ENCODE measurements at regions not wholly inside any gene's neighbourhood (a gene's known extent, or its start where the extent isn't known, plus 50 kb on each side); places are given as distances from the start of the nearest gene placed in this dataset.

DNA sequence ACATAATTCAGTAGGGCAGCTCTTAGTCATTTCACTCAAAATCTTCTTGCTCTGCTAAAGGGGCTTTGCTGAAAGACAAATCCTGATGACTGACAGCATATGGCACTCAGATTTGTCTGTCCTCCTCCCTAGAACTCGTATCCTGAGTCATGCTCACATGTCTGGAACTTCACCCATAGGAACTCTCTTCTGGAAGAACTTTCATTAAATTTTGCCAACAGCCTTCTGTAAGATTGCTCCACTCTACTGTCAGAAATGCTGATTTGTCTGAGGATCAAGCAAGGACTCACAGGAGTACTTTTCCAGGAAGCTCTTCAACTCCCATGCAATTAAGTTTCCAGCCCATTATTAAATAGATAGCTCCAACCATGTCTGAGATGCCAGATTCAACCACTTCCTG is 59.8 kb upstream of the SNX2 start:
- H3K36me3 ChIP-seq (ENCODE audit: control insufficient read depth in 2 of 2, extremely low read depth in 1 of 2, insufficient read depth in 1 of 2, low read length in 1 of 2) = no peaks in the 10 kb centered on the region
- 0% methylated on average over 1 of the region's 1 CpG for WGBS (ENCODE audit: insufficient coverage)

DNA sequence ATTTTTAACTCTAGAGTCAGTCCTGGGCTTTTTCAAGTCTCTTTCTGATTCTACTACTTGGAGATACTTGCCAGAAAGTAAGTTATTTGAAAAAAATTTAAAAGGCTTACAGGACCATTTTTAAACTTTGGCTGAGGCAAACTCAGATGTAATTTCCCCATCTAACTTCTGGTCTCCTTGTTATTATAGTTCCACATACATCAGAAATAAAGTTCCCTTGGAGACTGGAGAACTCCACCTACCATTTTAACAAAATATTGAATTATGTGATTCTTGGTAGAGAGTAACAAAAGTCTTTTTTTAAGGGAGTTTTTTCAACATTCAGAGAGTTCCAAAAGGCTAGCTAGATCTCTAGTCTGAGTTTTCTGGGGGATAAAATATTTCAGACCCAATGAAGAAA is 56.3 kb upstream of the SNX2 start:
- ChIA-PET POLR2A (interaction anchor here in 1 of 2 donors (0.7 kb wide), 1 partner anchor 57 kb away, joined by 5 read pairs; no protein-coding TSS in a partner anchor), CTCF (no interaction called here)
- no peak for DNase-seq

More for the DNA sequence above, 59.8 kb upstream of the SNX2 start:
- no peaks in the 10 kb centered on the region for H3K4me1 Mint-ChIP-seq
- ATAC-seq (replicated peaks in 1 of 4) (no peak), DNase-seq (no peak)
- Histone ChIP-seq H3K4me1 (ENCODE audit: control insufficient read depth in 1 of 2, extremely low read depth in 1 of 2, insufficient read depth in 2 of 2, low read length in 2 of 2) (no peaks in the 10 kb centered on the region), H3K9me3 (no peaks in the 10 kb centered on the region), H3K27me3 (replicated peaks in 1 of 2; ENCODE audit: control insufficient read depth in 2 of 2, extremely low read depth in 1 of 2, insufficient read depth in 2 of 2, low read length in 1 of 2) (no peaks in the 10 kb centered on the region), H3K4me3 (ENCODE audit: control insufficient read depth in 1 of 2, extremely low read depth in 1 of 2, low read length in 1 of 2) (no peak overlapping the region), H3K27ac (ENCODE audit: low read length) (no peak overlapping the region)
- peaks cover 12 to 21% of the 10 kb centered on the region in 2 donors for H3K27me3 Mint-ChIP-seq
- no peak overlapping the region for H3K27ac Mint-ChIP-seq
- no peaks in the 10 kb centered on the region for H3K36me3 Mint-ChIP-seq
- no peak overlapping the region for H3K4me3 Mint-ChIP-seq
- H3K9me3 Mint-ChIP-seq = no peaks in the 10 kb centered on the region
- CTCF ChIA-PET = interaction anchor here in 1 of 2 donors (1.3 kb wide), 1 partner anchor 11 kb away, joined by 4 read pairs; no protein-coding TSS in a partner anchor
- POLR2A ChIA-PET = no interaction called here

DNA sequence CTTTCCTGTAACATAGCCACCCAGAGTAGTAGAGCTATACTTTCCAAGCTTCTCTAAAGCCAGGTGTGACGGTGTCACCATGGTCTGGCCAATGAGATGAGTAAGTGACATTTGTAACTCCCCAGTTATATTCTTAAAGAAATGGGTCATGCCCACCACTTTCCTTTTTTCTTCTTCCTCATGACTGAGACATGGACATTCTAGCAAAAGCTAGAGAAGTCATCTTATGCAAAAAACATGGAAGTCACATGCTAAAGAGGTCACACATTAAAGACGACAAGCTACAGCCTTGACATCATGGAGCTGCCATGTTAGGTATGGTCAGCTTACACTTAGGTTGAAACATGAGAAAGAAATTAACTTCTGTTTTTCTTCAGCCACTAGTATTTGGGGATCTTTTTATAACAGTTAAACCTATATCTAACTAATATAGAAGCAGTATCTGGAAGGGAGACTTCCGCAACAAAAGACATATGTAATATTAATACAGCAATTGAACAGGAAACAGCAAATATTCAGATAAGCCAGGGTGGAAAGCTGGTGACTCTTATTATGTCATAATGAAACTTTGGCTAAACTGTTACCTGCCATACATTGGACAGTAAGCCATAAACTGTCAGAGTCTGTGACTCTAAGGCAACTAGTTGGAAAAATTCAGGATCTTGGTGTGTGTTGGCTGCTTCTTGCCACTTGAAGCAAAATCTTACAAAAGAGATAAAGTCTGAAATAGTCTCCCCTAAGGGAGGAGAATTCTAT is 54.7 kb upstream of the SNX2 start:
- no peak overlapping the region for H3K27ac Mint-ChIP-seq
- no peak for ATAC-seq (replicated peaks in 1 of 4)
- Histone ChIP-seq H3K4me3 (ENCODE audit: control insufficient read depth in 1 of 2, extremely low read depth in 1 of 2, low read length in 1 of 2) (no peak overlapping the region), H3K4me1 (ENCODE audit: control insufficient read depth in 1 of 2, extremely low read depth in 1 of 2, insufficient read depth in 2 of 2, low read length in 2 of 2) (no peaks in the 10 kb centered on the region), H3K27ac (ENCODE audit: low read length) (no peak overlapping the region), H3K27me3 (replicated peaks in 1 of 2; ENCODE audit: control insufficient read depth in 2 of 2, extremely low read depth in 1 of 2, insufficient read depth in 2 of 2, low read length in 1 of 2) (peaks cover 0 to 3% of the 10 kb centered on the region in 2 experiments), H3K36me3 (ENCODE audit: control insufficient read depth in 2 of 2, extremely low read depth in 1 of 2, insufficient read depth in 1 of 2, low read length in 1 of 2) (no peaks in the 10 kb centered on the region), H3K9me3 (no peaks in the 10 kb centered on the region)
- WGBS (ENCODE audit: insufficient coverage) = no CpG with 5 or more reads among the region's 3 CpGs
- peaks cover 15 to 40% of the 10 kb centered on the region in 2 donors for H3K27me3 Mint-ChIP-seq
- no peaks in the 10 kb centered on the region for H3K9me3 Mint-ChIP-seq
- DNase-seq = no peak
- no peaks in the 10 kb centered on the region for H3K4me1 Mint-ChIP-seq
- no peaks in the 10 kb centered on the region for H3K36me3 Mint-ChIP-seq
- no peak overlapping the region for H3K4me3 Mint-ChIP-seq
- ChIA-PET POLR2A (no interaction called here), CTCF (interaction anchor here in 1 of 2 donors (0.6 kb wide), 1 partner anchor 650 kb away, joined by 4 read pairs; no protein-coding TSS in a partner anchor)

More for the DNA sequence above, 56.3 kb upstream of the SNX2 start:
- Mint-ChIP-seq H3K27ac (no peak overlapping the region), H3K27me3 (peaks cover 14 to 41% of the 10 kb centered on the region in 2 donors), H3K9me3 (no peaks in the 10 kb centered on the region), H3K4me1 (no peaks in the 10 kb centered on the region), H3K4me3 (no peak overlapping the region), H3K36me3 (no peaks in the 10 kb centered on the region)
- no peak for ATAC-seq (replicated peaks in 1 of 4)
- Histone ChIP-seq H3K9me3 (no peaks in the 10 kb centered on the region), H3K4me3 (ENCODE audit: control insufficient read depth in 1 of 2, extremely low read depth in 1 of 2, low read length in 1 of 2) (no peak overlapping the region), H3K4me1 (ENCODE audit: control insufficient read depth in 1 of 2, extremely low read depth in 1 of 2, insufficient read depth in 2 of 2, low read length in 2 of 2) (no peaks in the 10 kb centered on the region), H3K36me3 (ENCODE audit: control insufficient read depth in 2 of 2, extremely low read depth in 1 of 2, insufficient read depth in 1 of 2, low read length in 1 of 2) (no peaks in the 10 kb centered on the region), H3K27me3 (replicated peaks in 1 of 2; ENCODE audit: control insufficient read depth in 2 of 2, extremely low read depth in 1 of 2, insufficient read depth in 2 of 2, low read length in 1 of 2) (peaks cover 0 to 3% of the 10 kb centered on the region in 2 experiments), H3K27ac (ENCODE audit: low read length) (no peak overlapping the region)

DNA sequence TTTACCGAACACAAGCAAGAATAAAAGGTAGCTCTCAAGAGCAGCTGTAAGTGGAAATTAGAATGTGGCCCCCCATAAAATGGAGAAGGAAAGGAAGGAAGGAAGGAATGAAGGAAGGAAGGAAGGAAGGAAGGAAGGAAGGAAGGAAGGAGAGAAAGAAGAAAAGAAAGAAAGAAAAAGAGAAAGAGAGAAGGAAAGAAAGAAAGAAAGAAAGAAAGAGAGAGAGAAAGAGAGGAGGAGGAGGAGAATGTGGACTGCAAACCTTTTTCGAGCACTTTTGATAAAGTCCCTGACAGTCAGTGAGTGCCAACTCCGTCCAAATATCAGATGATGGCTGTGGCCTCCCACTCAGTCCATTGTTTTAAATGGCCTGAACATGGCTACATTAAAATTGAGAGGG is 53.8 kb upstream of the SNX2 start:
- Histone ChIP-seq H3K4me3 (ENCODE audit: control insufficient read depth in 1 of 2, extremely low read depth in 1 of 2, low read length in 1 of 2) (no peak overlapping the region), H3K9me3 (no peaks in the 10 kb centered on the region), H3K27me3 (replicated peaks in 1 of 2; ENCODE audit: control insufficient read depth in 2 of 2, extremely low read depth in 1 of 2, insufficient read depth in 2 of 2, low read length in 1 of 2) (peaks cover 0 to 3% of the 10 kb centered on the region in 2 experiments), H3K27ac (ENCODE audit: low read length) (no peak overlapping the region), H3K4me1 (ENCODE audit: control insufficient read depth in 1 of 2, extremely low read depth in 1 of 2, insufficient read depth in 2 of 2, low read length in 2 of 2) (no peaks in the 10 kb centered on the region), H3K36me3 (ENCODE audit: control insufficient read depth in 2 of 2, extremely low read depth in 1 of 2, insufficient read depth in 1 of 2, low read length in 1 of 2) (no peaks in the 10 kb centered on the region)
- Mint-ChIP-seq H3K9me3 (no peaks in the 10 kb centered on the region), H3K4me3 (no peak overlapping the region), H3K4me1 (no peaks in the 10 kb centered on the region), H3K36me3 (no peaks in the 10 kb centered on the region), H3K27ac (no peak overlapping the region), H3K27me3 (peaks cover 13 to 36% of the 10 kb centered on the region in 2 donors)
- no peak for DNase-seq
- 78% methylated on average over 1 of the region's 3 CpGs for WGBS (ENCODE audit: insufficient coverage)
- no peak for ATAC-seq (replicated peaks in 1 of 4)
- ChIA-PET CTCF (no interaction called here), POLR2A (no interaction called here)

GRCh38 chr5:122722341-122722740 is 52.5 kb upstream of the SNX2 start:
- POLR2A ChIA-PET = no interaction called here
- H3K27me3 ChIP-seq (replicated peaks in 1 of 2; ENCODE audit: control insufficient read depth in 2 of 2, extremely low read depth in 1 of 2, insufficient read depth in 2 of 2, low read length in 1 of 2) = peaks cover 0 to 3% of the 10 kb centered on the region in 2 experiments
- Mint-ChIP-seq H3K36me3 (no peaks in the 10 kb centered on the region), H3K4me1 (no peaks in the 10 kb centered on the region), H3K4me3 (no peak overlapping the region), H3K27ac (no peak overlapping the region), H3K9me3 (no peaks in the 10 kb centered on the region), H3K27me3 (peaks cover 10 to 36% of the 10 kb centered on the region in 2 donors)
- DNase-seq = no peak
- no peaks in the 10 kb centered on the region for H3K4me1 ChIP-seq (ENCODE audit: control insufficient read depth in 1 of 2, extremely low read depth in 1 of 2, insufficient read depth in 2 of 2, low read length in 2 of 2)
- no peaks in the 10 kb centered on the region for H3K36me3 ChIP-seq (ENCODE audit: control insufficient read depth in 2 of 2, extremely low read depth in 1 of 2, insufficient read depth in 1 of 2, low read length in 1 of 2)
- no peaks in the 10 kb centered on the region for H3K9me3 ChIP-seq
- no peak overlapping the region for H3K27ac ChIP-seq (ENCODE audit: low read length)
- no CpG with 5 or more reads among the region's 2 CpGs for WGBS (ENCODE audit: insufficient coverage)
- H3K4me3 ChIP-seq (ENCODE audit: control insufficient read depth in 1 of 2, extremely low read depth in 1 of 2, low read length in 1 of 2) = no peak overlapping the region
- CTCF ChIA-PET = no interaction called here
- ATAC-seq (replicated peaks in 1 of 4) = no peak

DNA sequence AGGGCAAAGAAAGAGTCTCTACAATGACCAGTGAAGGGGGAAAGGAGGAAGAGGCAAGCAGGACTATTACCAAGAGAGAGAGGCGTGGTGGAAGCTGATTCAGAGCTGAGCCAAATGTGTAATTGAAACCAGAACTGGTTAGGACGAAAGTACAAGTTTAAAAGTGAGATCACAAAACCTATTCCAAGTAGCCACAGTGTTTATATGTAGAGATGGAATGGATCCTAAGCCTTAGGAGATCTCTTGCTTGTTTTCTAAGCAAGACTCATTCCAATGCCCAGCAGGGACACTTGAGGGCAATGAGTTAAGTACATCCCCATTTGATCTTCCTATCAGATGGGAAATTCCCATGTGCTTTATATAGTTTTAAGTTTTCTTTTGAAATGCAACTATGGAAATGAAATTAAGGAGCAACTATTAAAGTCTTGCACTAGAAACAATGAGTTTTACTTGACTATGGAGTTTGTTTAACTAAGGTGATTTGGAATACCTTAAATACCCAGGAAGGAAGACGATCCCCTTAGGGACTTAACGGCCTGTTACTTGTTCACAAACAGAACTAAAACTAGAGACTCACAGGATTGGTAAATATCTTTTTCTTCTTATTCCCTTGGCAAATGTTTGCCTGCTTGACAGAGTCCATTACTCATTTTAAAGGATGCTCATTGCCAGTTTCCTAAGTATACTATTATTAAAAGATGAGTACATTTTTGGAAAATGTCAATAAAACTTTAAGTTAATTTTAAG is 51.1 kb upstream of the SNX2 start:
- POLR2A ChIA-PET = no interaction called here
- no peaks in the 10 kb centered on the region for H3K36me3 ChIP-seq (ENCODE audit: control insufficient read depth in 2 of 2, extremely low read depth in 1 of 2, insufficient read depth in 1 of 2, low read length in 1 of 2)
- WGBS (ENCODE audit: insufficient coverage) = 70% methylated on average over 1 of the region's 4 CpGs
- H3K27ac ChIP-seq (ENCODE audit: low read length) = no peak overlapping the region
- CTCF ChIA-PET = no interaction called here
- no peak overlapping the region for H3K4me3 Mint-ChIP-seq
- no peaks in the 10 kb centered on the region for H3K4me1 Mint-ChIP-seq
- ATAC-seq (replicated peaks in 1 of 4) (no peak), DNase-seq (no peak)
- H3K4me1 ChIP-seq (ENCODE audit: control insufficient read depth in 1 of 2, extremely low read depth in 1 of 2, insufficient read depth in 2 of 2, low read length in 2 of 2) = no peaks in the 10 kb centered on the region
- H3K36me3 Mint-ChIP-seq = no peaks in the 10 kb centered on the region
- peaks cover 10 to 43% of the 10 kb centered on the region in 2 donors for H3K27me3 Mint-ChIP-seq
- no peak overlapping the region for H3K4me3 ChIP-seq (ENCODE audit: control insufficient read depth in 1 of 2, extremely low read depth in 1 of 2, low read length in 1 of 2)
- H3K9me3 Mint-ChIP-seq = no peaks in the 10 kb centered on the region
- H3K9me3 ChIP-seq = no peaks in the 10 kb centered on the region
- H3K27ac Mint-ChIP-seq = no peak overlapping the region
- peaks cover 0 to 3% of the 10 kb centered on the region in 2 experiments for H3K27me3 ChIP-seq (replicated peaks in 1 of 2; ENCODE audit: control insufficient read depth in 2 of 2, extremely low read depth in 1 of 2, insufficient read depth in 2 of 2, low read length in 1 of 2)
